ENCODE measurements at regions not wholly inside any gene's neighbourhood (a gene's known extent, or its start where the extent isn't known, plus 50 kb on each side); places are given as distances from the start of the nearest gene placed in this dataset.

DNA sequence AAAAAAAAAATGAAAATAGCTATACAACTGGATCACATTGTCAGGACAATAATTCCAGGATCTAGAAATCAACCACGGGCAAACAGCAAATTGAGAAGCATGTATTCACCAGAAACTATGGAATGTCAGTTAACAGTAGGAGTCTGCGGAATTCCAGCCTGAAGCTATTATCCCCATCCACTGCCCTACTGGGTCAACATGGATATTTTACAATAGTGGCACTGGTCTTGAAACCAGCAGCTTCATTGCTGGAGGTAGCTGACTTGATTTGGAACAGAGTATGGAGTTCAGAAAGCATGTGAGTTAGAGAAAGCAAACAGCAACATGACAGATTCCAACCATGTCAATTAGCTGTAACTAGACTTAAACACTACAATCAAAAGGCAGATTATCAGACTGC lies 55.7 kb upstream of the PDE1A start:
- TF ChIP-seq RAD21 (conservative IDR thresholded peaks at IDR 0.05 in 1 of 2, IDR thresholded peaks at IDR 0.05 in 1 of 2) (no peak), JUNB (IDR thresholded peaks at IDR 0.05) (no peak), CHD4 (IDR thresholded peaks at IDR 0.05; ENCODE audit: borderline replicate concordance) (no peak), GATA3 (IDR thresholded peaks at IDR 0.05; ENCODE audit: borderline replicate concordance) (no peak), EP300 (IDR thresholded peaks at IDR 0.05) (no peak), MYC (IDR thresholded peaks at IDR 0.05; ENCODE audit: borderline replicate concordance, low read length) (no peak), POLR2A (IDR thresholded peaks at IDR 0.05; ENCODE audit: low read length) (no peak), SMC3 (IDR thresholded peaks at IDR 0.05) (no peak), CBX2 (IDR thresholded peaks at IDR 0.05; ENCODE audit: borderline replicate concordance, low read depth) (no peak)
- TF ChIP-seq, protein P1, sequence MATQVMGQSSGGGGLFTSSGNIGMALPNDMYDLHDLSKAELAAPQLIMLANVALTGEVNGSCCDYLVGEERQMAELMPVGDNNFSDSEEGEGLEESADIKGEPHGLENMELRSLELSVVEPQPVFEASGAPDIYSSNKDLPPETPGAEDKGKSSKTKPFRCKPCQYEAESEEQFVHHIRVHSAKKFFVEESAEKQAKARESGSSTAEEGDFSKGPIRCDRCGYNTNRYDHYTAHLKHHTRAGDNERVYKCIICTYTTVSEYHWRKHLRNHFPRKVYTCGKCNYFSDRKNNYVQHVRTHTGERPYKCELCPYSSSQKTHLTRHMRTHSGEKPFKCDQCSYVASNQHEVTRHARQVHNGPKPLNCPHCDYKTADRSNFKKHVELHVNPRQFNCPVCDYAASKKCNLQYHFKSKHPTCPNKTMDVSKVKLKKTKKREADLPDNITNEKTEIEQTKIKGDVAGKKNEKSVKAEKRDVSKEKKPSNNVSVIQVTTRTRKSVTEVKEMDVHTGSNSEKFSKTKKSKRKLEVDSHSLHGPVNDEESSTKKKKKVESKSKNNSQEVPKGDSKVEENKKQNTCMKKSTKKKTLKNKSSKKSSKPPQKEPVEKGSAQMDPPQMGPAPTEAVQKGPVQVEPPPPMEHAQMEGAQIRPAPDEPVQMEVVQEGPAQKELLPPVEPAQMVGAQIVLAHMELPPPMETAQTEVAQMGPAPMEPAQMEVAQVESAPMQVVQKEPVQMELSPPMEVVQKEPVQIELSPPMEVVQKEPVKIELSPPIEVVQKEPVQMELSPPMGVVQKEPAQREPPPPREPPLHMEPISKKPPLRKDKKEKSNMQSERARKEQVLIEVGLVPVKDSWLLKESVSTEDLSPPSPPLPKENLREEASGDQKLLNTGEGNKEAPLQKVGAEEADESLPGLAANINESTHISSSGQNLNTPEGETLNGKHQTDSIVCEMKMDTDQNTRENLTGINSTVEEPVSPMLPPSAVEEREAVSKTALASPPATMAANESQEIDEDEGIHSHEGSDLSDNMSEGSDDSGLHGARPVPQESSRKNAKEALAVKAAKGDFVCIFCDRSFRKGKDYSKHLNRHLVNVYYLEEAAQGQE (IDR thresholded peaks at IDR 0.05) = no peak
- TF ChIP-seq, protein P2, sequence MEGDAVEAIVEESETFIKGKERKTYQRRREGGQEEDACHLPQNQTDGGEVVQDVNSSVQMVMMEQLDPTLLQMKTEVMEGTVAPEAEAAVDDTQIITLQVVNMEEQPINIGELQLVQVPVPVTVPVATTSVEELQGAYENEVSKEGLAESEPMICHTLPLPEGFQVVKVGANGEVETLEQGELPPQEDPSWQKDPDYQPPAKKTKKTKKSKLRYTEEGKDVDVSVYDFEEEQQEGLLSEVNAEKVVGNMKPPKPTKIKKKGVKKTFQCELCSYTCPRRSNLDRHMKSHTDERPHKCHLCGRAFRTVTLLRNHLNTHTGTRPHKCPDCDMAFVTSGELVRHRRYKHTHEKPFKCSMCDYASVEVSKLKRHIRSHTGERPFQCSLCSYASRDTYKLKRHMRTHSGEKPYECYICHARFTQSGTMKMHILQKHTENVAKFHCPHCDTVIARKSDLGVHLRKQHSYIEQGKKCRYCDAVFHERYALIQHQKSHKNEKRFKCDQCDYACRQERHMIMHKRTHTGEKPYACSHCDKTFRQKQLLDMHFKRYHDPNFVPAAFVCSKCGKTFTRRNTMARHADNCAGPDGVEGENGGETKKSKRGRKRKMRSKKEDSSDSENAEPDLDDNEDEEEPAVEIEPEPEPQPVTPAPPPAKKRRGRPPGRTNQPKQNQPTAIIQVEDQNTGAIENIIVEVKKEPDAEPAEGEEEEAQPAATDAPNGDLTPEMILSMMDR (IDR thresholded peaks at IDR 0.05) = no peak
- TF ChIP-seq, protein P3, sequence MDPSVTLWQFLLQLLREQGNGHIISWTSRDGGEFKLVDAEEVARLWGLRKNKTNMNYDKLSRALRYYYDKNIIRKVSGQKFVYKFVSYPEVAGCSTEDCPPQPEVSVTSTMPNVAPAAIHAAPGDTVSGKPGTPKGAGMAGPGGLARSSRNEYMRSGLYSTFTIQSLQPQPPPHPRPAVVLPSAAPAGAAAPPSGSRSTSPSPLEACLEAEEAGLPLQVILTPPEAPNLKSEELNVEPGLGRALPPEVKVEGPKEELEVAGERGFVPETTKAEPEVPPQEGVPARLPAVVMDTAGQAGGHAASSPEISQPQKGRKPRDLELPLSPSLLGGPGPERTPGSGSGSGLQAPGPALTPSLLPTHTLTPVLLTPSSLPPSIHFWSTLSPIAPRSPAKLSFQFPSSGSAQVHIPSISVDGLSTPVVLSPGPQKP (IDR thresholded peaks at IDR 0.05; ENCODE audit: low read depth, low read length) = no peak
- TF ChIP-seq, protein P4, sequence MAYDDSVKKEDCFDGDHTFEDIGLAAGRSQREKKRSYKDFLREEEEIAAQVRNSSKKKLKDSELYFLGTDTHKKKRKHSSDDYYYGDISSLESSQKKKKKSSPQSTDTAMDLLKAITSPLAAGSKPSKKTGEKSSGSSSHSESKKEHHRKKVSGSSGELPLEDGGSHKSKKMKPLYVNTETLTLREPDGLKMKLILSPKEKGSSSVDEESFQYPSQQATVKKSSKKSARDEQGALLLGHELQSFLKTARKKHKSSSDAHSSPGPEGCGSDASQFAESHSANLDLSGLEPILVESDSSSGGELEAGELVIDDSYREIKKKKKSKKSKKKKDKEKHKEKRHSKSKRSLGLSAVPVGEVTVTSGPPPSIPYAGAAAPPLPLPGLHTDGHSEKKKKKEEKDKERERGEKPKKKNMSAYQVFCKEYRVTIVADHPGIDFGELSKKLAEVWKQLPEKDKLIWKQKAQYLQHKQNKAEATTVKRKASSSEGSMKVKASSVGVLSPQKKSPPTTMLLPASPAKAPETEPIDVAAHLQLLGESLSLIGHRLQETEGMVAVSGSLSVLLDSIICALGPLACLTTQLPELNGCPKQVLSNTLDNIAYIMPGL (CRISPR knock-in tag; IDR thresholded peaks at IDR 0.05; ENCODE audit: borderline replicate concordance) = no peak
- TF ChIP-seq, protein P5, sequence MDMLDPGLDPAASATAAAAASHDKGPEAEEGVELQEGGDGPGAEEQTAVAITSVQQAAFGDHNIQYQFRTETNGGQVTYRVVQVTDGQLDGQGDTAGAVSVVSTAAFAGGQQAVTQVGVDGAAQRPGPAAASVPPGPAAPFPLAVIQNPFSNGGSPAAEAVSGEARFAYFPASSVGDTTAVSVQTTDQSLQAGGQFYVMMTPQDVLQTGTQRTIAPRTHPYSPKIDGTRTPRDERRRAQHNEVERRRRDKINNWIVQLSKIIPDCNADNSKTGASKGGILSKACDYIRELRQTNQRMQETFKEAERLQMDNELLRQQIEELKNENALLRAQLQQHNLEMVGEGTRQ (IDR thresholded peaks at IDR 0.05) = no peak
